ENCODE measurements at regions not wholly inside any gene's neighbourhood (a gene's known extent, or its start where the extent isn't known, plus 50 kb on each side); places are given as distances from the start of the nearest gene placed in this dataset.
"Not testable (repeated sequence)": the region's sequence is repeated elsewhere in the genome, so short reads cannot be mapped to it uniquely, and the experiment has no call there.

DNA sequence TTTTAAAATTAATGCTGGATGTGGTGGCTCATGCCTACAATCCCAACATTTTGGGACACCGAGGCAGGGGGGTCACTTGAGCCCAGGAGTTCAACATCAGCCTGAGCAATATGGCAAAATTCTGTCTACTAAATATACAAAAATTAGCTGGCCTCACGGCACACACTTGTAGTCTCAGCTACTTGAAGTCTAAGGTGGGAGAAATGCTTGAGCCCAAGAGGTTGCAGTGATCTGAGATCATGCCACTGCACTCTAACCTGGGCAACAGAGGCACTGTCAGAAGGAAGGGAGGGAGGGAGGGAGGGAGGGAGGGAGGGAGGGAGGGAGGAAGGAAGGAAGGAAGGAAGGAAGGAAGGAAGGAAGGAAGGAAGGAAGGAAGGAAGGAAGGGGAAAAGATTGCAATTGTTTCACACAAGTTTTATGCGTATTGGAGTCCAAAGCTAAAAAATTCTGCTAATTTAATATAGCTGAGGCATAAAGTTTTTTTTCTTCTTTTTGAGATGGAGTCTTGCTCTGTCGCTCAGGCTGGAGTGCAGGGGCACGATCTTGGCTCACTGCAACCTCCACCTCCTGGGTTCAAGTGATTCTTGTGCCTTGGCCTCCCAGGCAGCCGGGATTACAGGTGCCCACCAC is 328.8 kb downstream of the KLF12 start:
- TF ChIP-seq, protein P1, sequence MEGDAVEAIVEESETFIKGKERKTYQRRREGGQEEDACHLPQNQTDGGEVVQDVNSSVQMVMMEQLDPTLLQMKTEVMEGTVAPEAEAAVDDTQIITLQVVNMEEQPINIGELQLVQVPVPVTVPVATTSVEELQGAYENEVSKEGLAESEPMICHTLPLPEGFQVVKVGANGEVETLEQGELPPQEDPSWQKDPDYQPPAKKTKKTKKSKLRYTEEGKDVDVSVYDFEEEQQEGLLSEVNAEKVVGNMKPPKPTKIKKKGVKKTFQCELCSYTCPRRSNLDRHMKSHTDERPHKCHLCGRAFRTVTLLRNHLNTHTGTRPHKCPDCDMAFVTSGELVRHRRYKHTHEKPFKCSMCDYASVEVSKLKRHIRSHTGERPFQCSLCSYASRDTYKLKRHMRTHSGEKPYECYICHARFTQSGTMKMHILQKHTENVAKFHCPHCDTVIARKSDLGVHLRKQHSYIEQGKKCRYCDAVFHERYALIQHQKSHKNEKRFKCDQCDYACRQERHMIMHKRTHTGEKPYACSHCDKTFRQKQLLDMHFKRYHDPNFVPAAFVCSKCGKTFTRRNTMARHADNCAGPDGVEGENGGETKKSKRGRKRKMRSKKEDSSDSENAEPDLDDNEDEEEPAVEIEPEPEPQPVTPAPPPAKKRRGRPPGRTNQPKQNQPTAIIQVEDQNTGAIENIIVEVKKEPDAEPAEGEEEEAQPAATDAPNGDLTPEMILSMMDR (conservative IDR thresholded peaks at IDR 0.05; ENCODE audit: low read depth, low read length), result not testable (repeated sequence)
- TF ChIP-seq EZH2 (IDR thresholded peaks at IDR 0.05; ENCODE audit: low read length, unreplicated experiment); EZH2phosphoT487 (IDR thresholded peaks at IDR 0.05; ENCODE audit: borderline replicate concordance, low read length): not testable (repeated sequence)

Measured in PC-3 (cell line).